HepG2 (cell line): ENCODE measurements at regions not wholly inside any gene's neighbourhood (a gene's known extent, or its start where the extent isn't known, plus 50 kb on each side); places are given as distances from the start of the nearest gene placed in this dataset.

ENCODE experiments used
- CTCF ChIP-seq: sonication (generic); formaldehyde crosslinking; IDR thresholded peaks from 2 replicates; pipeline ENCODE4 v1.5.0; 2020; ENCODE audit warnings: mild to moderate bottlenecking, missing genetic modification reagents, moderate library complexity
- ETV6 ChIP-seq: sonication (generic); formaldehyde crosslinking; conservative IDR thresholded peaks from 2 replicates; pipeline ENCODE4 v1.4.0; 2020; ENCODE audit warnings: missing genetic modification reagents
- POLR2A ChIP-seq, 2 experiments: IDR thresholded peaks; 2 replicates each; pipeline ENCODE4 v1.6.1; 2011; ENCODE audit warnings: low read depth in 2 of 2, low read length in 2 of 2, mild to moderate bottlenecking in 1 of 2, moderate library complexity in 1 of 2; ENCODE audit not compliant: insufficient read depth in 1 of 2
- STAG1 ChIP-seq: sonication (generic); formaldehyde crosslinking; IDR thresholded peaks from 2 replicates; pipeline ENCODE4 v1.4.0; 2020; ENCODE audit warnings: missing genetic modification reagents
- ZKSCAN1 ChIP-seq: fragments of 150-350 bp; IDR thresholded peaks from 2 replicates; pipeline ENCODE4 v1.6.1; 2014; ENCODE audit warnings: low read length
- ZNF282 ChIP-seq: fragments of 450-650 bp; IDR thresholded peaks from 2 replicates; pipeline ENCODE4 v1.6.1; 2018; ENCODE audit not compliant: partially characterized antibody
- ZNF563 ChIP-seq: sonication (generic); formaldehyde crosslinking; IDR thresholded peaks from 2 replicates; pipeline ENCODE4 v1.8.0; 2022; ENCODE audit warnings: mild to moderate bottlenecking, moderate library complexity, missing genetic modification reagents
- ZNF780A ChIP-seq: sonication (generic); formaldehyde crosslinking; IDR thresholded peaks from 2 replicates; pipeline ENCODE4 v1.8.0; 2022; ENCODE audit warnings: mild to moderate bottlenecking, missing genetic modification reagents, moderate library complexity
- ZSCAN22 ChIP-seq: sonication (generic); formaldehyde crosslinking; IDR thresholded peaks from 2 replicates; pipeline ENCODE4 v1.4.0; 2020; ENCODE audit warnings: mild to moderate bottlenecking, missing genetic modification reagents
- ZSCAN29 ChIP-seq: sonication (generic); formaldehyde crosslinking; conservative IDR thresholded peaks from 2 replicates; pipeline ENCODE4 v1.4.0; 2020; ENCODE audit warnings: mild to moderate bottlenecking, missing genetic modification reagents
- TF ChIP-seq, protein P1 (sequence below): IDR thresholded peaks from 2 replicates; pipeline ENCODE4 v1.6.1; 2018; ENCODE audit warnings: missing genetic modification reagents
- TF ChIP-seq, protein P2 (sequence below): conservative IDR thresholded peaks from 2 replicates; pipeline ENCODE4 v1.6.1; 2018; ENCODE audit warnings: missing genetic modification reagents

- TF ChIP-seq ZNF780A (CRISPR knock-in tag) (no peak), ZSCAN29 (CRISPR knock-in tag) (no peak), ZNF282 (no peak), CTCF (no peak), STAG1 (CRISPR knock-in tag) (no peak), POLR2A (IDR thresholded peaks at IDR 0.05; ENCODE audit: insufficient read depth in 1 of 2, low read depth in 2 of 2, low read length in 2 of 2) (no peak), ZSCAN22 (CRISPR knock-in tag) (no peak), ZKSCAN1 (no peak), ZNF563 (no peak), ETV6 (no peak)
- TF ChIP-seq, protein P1, sequence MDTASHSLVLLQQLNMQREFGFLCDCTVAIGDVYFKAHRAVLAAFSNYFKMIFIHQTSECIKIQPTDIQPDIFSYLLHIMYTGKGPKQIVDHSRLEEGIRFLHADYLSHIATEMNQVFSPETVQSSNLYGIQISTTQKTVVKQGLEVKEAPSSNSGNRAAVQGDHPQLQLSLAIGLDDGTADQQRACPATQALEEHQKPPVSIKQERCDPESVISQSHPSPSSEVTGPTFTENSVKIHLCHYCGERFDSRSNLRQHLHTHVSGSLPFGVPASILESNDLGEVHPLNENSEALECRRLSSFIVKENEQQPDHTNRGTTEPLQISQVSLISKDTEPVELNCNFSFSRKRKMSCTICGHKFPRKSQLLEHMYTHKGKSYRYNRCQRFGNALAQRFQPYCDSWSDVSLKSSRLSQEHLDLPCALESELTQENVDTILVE: no peak
- TF ChIP-seq, protein P2, sequence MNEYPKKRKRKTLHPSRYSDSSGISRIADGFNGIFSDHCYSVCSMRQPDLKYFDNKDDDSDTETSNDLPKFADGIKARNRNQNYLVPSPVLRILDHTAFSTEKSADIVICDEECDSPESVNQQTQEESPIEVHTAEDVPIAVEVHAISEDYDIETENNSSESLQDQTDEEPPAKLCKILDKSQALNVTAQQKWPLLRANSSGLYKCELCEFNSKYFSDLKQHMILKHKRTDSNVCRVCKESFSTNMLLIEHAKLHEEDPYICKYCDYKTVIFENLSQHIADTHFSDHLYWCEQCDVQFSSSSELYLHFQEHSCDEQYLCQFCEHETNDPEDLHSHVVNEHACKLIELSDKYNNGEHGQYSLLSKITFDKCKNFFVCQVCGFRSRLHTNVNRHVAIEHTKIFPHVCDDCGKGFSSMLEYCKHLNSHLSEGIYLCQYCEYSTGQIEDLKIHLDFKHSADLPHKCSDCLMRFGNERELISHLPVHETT (CRISPR knock-in tag): no peak
Observed at GRCh38 chr1:87930796-87931195, 602.1 kb downstream of the LMO4 start.
